Gastroesophageal sphincter (tissue), 4 donors: ENCODE measurements at regions not wholly inside any gene's neighbourhood (a gene's known extent, or its start where the extent isn't known, plus 50 kb on each side); places are given as distances from the start of the nearest gene placed in this dataset.

ENCODE experiments used
- ATAC-seq: fragments of 150-250 bp; one replicate; pipeline ENCODE4 v1.9.1; 2016; ENCODE audit warnings: mild to moderate bottlenecking, moderate library complexity
- H3K27ac ChIP-seq, 4 donors: fragments of 200-600 bp; sonication (generic) in 3 of 4; 1 replicate in 3 of 4; 2 replicates in 1 of 4; pipeline ENCODE4 v1.5.1; 2016 to 2019
- H3K27me3 ChIP-seq: fragments of 200-600 bp; sonication (generic); one replicate; pipeline ENCODE4 v1.5.1; 2019
- H3K36me3 ChIP-seq, 2 donors: fragments of 200-600 bp; sonication (generic); one replicate each; pipeline ENCODE4 v1.5.1; 2019; ENCODE audit warnings: control low read depth in 1 of 2
- H3K4me1 ChIP-seq, 3 donors: fragments of 200-600 bp; sonication (generic); 1 replicate in 2 of 3; 2 replicates in 1 of 3; pipeline ENCODE4 v1.5.1; 2016 to 2019; ENCODE audit warnings: control low read depth in 2 of 3
- H3K4me3 ChIP-seq, 2 donors: fragments of 200-600 bp; sonication (generic); one replicate each; pipeline ENCODE4 v1.5.1; 2019; ENCODE audit warnings: mild to moderate bottlenecking in 1 of 2, moderate library complexity in 1 of 2
- H3K9me3 ChIP-seq, 3 donors: fragments of 200-600 bp; sonication (generic); one replicate each; pipeline ENCODE4 v1.5.1; 2017 to 2019; ENCODE audit warnings: control low read depth in 2 of 3
- CTCF ChIP-seq, 4 experiments: fragments of 200-600 bp in 2 of 4; fragments of 450-650 bp in 2 of 4; sonication (generic) in 1 of 4; IDR thresholded peaks; one replicate each; pipeline ENCODE4 v1.5.1; 2017 to 2019; ENCODE audit warnings: antibody characterized with exemption in 4 of 4, mild to moderate bottlenecking in 2 of 4, moderate library complexity in 2 of 4
- EP300 ChIP-seq: sonication (generic); formaldehyde crosslinking; IDR thresholded peaks from one replicate; pipeline ENCODE4 v1.6.1; 2017; ENCODE audit warnings: antibody characterized with exemption, mild to moderate bottlenecking
- POLR2A ChIP-seq, 2 donors: fragments of 450-650 bp; IDR thresholded peaks; one replicate each; pipeline ENCODE4 v1.6.1; 2017; ENCODE audit warnings: antibody characterized with exemption in 2 of 2, mild to moderate bottlenecking in 2 of 2, moderate library complexity in 1 of 2
- POLR2AphosphoS5 ChIP-seq: sonication (generic); formaldehyde crosslinking; IDR thresholded peaks from one replicate; pipeline ENCODE4 v1.6.1; 2017; ENCODE audit warnings: antibody characterized with exemption
- WGBS, 2 donors: methylation state at CpG; one replicate each; pipeline ENCODE4 v1.1.5; 2018; ENCODE audit warnings: low coverage in 1 of 2; 5-methylcytosine and 5-hydroxymethylcytosine counted together

DNA sequence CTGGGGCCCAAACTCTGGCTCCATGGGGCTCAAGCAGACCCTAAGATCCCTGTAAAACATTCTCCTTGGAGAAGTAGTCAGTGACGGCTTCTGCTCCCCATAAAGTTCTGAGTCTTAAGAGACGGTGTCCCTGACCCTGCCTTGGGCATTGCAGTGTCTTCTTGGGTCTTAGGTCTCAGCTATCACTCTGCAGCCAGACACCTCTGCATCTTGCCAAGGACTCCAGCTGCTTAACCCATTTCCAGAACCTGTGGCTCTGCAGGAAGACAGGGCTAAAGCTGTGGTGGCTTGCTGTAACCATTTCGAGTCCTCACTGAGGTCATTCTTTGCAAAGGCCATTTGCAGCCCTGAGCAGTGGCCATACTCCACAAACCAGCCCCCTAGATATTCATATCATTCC, 337.1 kb upstream of the ZMIZ1 start:
- H3K27me3 ChIP-seq, result no peaks in the 10 kb centered on the region
- H3K9me3 ChIP-seq, result no peaks in the 10 kb centered on the region
- peaks cover 0 to 19% (median 4%) of the 10 kb centered on the region in 3 donors for H3K4me1 ChIP-seq
- TF ChIP-seq EP300 (no peak), POLR2A (IDR thresholded peaks at IDR 0.05) (no peak), CTCF (IDR thresholded peaks at IDR 0.05) (no peak), POLR2AphosphoS5 (no peak)
- no peak overlapping the region for H3K4me3 ChIP-seq
- WGBS, 2 donors, result 100% methylated on average over 2 of the region's 3 CpGs; no CpG with 5 or more reads in 1 of the 2 donors
- H3K36me3 ChIP-seq, result no peaks in the 10 kb centered on the region
- no peak overlapping the region for H3K27ac ChIP-seq
- ATAC-seq, result no peak

DNA sequence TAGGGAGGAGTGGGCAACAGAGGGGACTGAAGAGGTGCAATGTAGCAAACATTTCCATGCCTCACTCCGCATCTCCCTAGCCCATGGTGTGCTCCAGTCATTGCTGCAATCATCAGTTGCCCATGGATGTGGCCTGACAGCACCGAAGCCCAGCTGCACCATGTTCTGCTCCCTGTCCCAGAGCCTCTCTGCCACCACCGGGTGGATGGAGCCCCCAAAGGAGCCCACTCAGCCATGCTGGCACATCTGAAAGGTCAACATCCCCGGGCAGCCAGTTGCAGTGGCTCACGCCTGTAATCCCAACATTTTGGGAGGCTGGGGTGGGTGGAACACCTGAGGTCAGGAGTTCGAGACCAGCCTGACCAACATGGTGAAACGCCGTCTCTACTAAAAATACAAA, 336.4 kb upstream of the ZMIZ1 start:
- 91 to 94% methylated on average over 3 to 4 of the region's 8 CpGs for WGBS, 2 donors
- Histone ChIP-seq H3K4me3 (no peak overlapping the region), H3K27me3 (no peaks in the 10 kb centered on the region), H3K36me3 (no peaks in the 10 kb centered on the region), H3K4me1 (peaks cover 0 to 14% (median 4%) of the 10 kb centered on the region in 3 donors), H3K27ac (no peak overlapping the region), H3K9me3 (no peaks in the 10 kb centered on the region)
- TF ChIP-seq POLR2AphosphoS5, result no peak
- TF ChIP-seq EP300, result no peak
- TF ChIP-seq POLR2A (IDR thresholded peaks at IDR 0.05), result no peak
- no peak for TF ChIP-seq CTCF (IDR thresholded peaks at IDR 0.05)
- no peak for ATAC-seq

DNA sequence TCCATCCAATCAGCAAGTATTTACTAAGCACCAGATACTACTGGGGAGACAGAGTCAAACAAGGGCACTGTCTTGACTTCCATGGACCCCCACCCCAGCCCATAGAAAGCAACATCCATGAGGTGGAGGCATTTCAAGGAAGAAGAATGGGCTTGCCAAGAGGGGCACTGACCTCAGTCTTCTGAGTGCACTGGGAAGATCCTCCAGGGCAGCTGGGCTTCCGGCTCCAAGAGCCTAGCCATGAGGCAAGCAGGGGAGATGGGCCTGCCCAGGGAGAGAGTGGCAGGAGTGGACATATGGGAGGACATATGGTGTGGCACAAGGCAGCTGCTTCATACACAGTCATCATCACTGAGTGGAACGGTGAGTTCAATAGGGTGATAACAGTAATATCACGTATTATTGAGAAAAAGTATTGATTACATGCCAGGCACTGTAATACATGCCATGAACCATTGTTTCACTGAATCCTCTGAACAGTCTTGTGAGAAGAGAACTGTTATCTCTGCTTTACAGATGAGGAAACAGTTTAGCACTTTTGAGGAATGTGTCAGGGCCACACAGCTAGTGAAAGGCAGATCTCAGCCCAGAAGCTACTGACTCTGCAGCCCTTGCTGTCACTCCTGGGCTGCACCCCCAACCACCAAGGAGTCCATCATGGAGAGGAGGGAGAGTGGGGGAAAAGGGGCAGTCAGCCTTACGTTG, 331.7 kb upstream of the ZMIZ1 start:
- H3K27me3 ChIP-seq, result no peaks in the 10 kb centered on the region
- no peaks in the 10 kb centered on the region for H3K9me3 ChIP-seq
- no peak overlapping the region for H3K4me3 ChIP-seq
- H3K4me1 ChIP-seq, result peaks cover 0 to 8% (median 7%) of the 10 kb centered on the region in 3 donors
- TF ChIP-seq POLR2AphosphoS5, result no peak
- TF ChIP-seq EP300, result no peak
- no peak for TF ChIP-seq POLR2A (IDR thresholded peaks at IDR 0.05)
- no peak for TF ChIP-seq CTCF (IDR thresholded peaks at IDR 0.05)
- H3K36me3 ChIP-seq, result no peaks in the 10 kb centered on the region
- no peak overlapping the region for H3K27ac ChIP-seq
- WGBS, 2 donors, result 70 to 88% methylated on average over 2 of the region's 4 CpGs
- no peak for ATAC-seq

- H3K4me3 ChIP-seq, result no peak overlapping the region
- ATAC-seq, result no peak
These were observed 330.6 kb upstream of the ZMIZ1 start for GRCh38 chr10:78737883-78738856.

More at GRCh38 chr10:78737883-78738856, 330.6 kb upstream of the ZMIZ1 start:
- 63 to 79% methylated on average over 2 to 3 of the region's 7 CpGs for WGBS, 2 donors
- no peak for TF ChIP-seq CTCF (IDR thresholded peaks at IDR 0.05)
- no peak for TF ChIP-seq POLR2AphosphoS5
- TF ChIP-seq POLR2A (IDR thresholded peaks at IDR 0.05), result no peak
- Histone ChIP-seq H3K36me3 (no peaks in the 10 kb centered on the region), H3K4me1 (peaks cover 0 to 8% (median 7%) of the 10 kb centered on the region in 3 donors), H3K9me3 (no peaks in the 10 kb centered on the region), H3K27me3 (no peaks in the 10 kb centered on the region), H3K27ac (no peak overlapping the region)
